ENCODE measurements at regions not wholly inside any gene's neighbourhood (a gene's known extent, or its start where the extent isn't known, plus 50 kb on each side); places are given as distances from the start of the nearest gene placed in this dataset.
"Not testable (repeated sequence)": the region's sequence is repeated elsewhere in the genome, so short reads cannot be mapped to it uniquely, and the experiment has no call there.

DNA sequence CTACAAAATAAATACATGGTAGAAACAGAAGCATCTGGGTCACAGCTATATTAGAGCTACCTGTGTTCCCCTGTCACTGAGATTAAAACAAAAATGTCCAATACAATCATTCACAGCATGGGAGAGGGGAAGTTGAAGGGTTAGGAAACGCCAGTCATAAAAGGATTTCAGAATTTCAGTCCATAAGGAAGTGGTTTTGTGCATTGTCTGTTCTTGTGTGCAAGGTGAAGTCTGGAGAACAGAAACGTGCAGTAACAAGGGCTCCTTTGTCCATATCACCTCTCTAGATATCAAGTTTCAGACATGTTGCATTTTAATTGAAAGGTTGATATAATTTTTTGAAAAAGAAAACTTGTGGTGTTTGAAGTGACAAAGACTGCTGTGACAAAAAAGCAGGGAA lies 139.3 kb upstream of the DUSP22 start:
- TF ChIP-seq, protein P1, sequence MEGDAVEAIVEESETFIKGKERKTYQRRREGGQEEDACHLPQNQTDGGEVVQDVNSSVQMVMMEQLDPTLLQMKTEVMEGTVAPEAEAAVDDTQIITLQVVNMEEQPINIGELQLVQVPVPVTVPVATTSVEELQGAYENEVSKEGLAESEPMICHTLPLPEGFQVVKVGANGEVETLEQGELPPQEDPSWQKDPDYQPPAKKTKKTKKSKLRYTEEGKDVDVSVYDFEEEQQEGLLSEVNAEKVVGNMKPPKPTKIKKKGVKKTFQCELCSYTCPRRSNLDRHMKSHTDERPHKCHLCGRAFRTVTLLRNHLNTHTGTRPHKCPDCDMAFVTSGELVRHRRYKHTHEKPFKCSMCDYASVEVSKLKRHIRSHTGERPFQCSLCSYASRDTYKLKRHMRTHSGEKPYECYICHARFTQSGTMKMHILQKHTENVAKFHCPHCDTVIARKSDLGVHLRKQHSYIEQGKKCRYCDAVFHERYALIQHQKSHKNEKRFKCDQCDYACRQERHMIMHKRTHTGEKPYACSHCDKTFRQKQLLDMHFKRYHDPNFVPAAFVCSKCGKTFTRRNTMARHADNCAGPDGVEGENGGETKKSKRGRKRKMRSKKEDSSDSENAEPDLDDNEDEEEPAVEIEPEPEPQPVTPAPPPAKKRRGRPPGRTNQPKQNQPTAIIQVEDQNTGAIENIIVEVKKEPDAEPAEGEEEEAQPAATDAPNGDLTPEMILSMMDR (conservative IDR thresholded peaks at IDR 0.05; ENCODE audit: low read depth, low read length), result not testable (repeated sequence)
- TF ChIP-seq EZH2 (IDR thresholded peaks at IDR 0.05; ENCODE audit: borderline replicate concordance, low read depth, low read length, poor library complexity, severe bottlenecking), result not testable (repeated sequence)

All from A673 (cell line).